HAP-1 (cell line): ENCODE measurements at regions not wholly inside any gene's neighbourhood (a gene's known extent, or its start where the extent isn't known, plus 50 kb on each side); places are given as distances from the start of the nearest gene placed in this dataset.

Source experiments
- DNase-seq, 2 experiments: peaks; one replicate each; pipeline ENCODE4 v3.0.0-alpha.2; 2016 to 2020; ENCODE audit warnings: low spot score in 2 of 2
- H3K27me3 ChIP-seq: fragments of 250-450 bp; sonication (Bioruptor Pico); 2 replicates; pipeline ENCODE4 v1.5.1; 2020; ENCODE audit warnings: low read depth, mild to moderate bottlenecking, moderate library complexity
- H3K36me3 ChIP-seq: fragments of 250-450 bp; sonication (Bioruptor Pico); replicated peaks from 2 replicates; pipeline ENCODE4 v1.5.1; 2020; ENCODE audit warnings: mild to moderate bottlenecking
- H3K4me1 ChIP-seq: fragments of 250-450 bp; sonication (Bioruptor Pico); 2 replicates; pipeline ENCODE4 v1.5.1; 2020; ENCODE audit warnings: mild to moderate bottlenecking
- H3K4me3 ChIP-seq: fragments of 250-450 bp; sonication (Bioruptor Pico); 2 replicates; pipeline ENCODE4 v1.5.1; 2020; ENCODE audit warnings: mild to moderate bottlenecking, moderate library complexity
- H3K9me3 ChIP-seq: fragments of 250-450 bp; sonication (Bioruptor Pico); 2 replicates; pipeline ENCODE4 v1.5.1; 2020; ENCODE audit warnings: mild to moderate bottlenecking, moderate library complexity
- in situ Hi-C: fragments of 300-500 bp; cut with MboI; formaldehyde crosslinking; loops from 3 replicates; pipeline ENCODE4 v1.14.3; 2020; ENCODE audit warnings: low sequenced_read_pairs, inconsistent platforms, mixed read lengths

DNA sequence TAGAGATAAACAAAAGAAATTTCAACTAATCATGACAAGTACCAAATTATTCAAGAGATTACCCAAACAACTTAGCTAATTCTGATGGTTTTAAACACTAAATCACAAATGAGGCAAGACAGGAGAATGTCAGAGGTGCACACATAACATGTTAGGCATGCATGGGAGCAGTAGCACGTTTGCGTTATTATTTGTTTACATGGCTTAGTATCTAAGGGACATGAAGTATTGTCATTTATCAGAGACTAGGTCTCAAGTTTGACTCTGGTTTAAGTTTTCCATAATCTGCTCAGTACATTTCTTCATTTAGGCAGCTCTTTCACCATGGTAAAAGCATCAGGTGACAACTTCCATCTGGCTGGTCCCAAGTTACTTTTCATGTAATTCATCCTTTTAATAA is 244.1 kb upstream of the TNC start:
- Histone ChIP-seq H3K36me3 (no peaks in the 10 kb centered on the region), H3K4me3 (no peak overlapping the region), H3K4me1 (no peaks in the 10 kb centered on the region), H3K9me3 (no peaks in the 10 kb centered on the region), H3K27me3 (no peaks in the 10 kb centered on the region)
- in situ Hi-C loops: no loop called here
- DNase-seq: no peak

- no peaks in the 10 kb centered on the region for H3K9me3 ChIP-seq
- H3K27me3 ChIP-seq: no peaks in the 10 kb centered on the region
- no peaks in the 10 kb centered on the region for H3K36me3 ChIP-seq
- no peak for DNase-seq
- in situ Hi-C loops: no loop called here
- no peaks in the 10 kb centered on the region for H3K4me1 ChIP-seq
- no peak overlapping the region for H3K4me3 ChIP-seq
Measured at GRCh38 chr9:115362640-115363039, 244.7 kb upstream of the TNC start.

DNA sequence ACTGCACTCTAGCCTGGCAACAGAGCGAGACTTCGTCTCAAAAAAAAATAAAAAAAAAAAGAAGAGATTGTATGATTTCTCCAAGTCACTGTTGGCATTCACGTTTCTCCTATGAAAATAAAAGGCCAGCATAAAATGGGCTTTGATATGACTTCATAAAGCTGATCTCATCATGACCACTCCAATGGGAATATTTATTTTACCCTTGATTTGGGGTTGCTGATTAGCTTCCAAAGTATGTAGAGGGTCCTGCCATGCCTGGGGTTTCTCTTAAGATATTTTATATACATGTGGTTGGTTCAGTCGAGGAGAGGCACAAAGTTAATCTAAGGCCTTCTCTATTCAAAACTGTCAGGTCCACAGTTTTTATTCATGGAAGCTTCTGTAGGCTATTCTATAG is 247.0 kb upstream of the TNC start:
- H3K27me3 ChIP-seq: no peaks in the 10 kb centered on the region
- in situ Hi-C loops: no loop called here
- no peaks in the 10 kb centered on the region for H3K4me1 ChIP-seq
- H3K36me3 ChIP-seq: no peaks in the 10 kb centered on the region
- no peak overlapping the region for H3K4me3 ChIP-seq
- no peaks in the 10 kb centered on the region for H3K9me3 ChIP-seq
- no peak for DNase-seq

DNA sequence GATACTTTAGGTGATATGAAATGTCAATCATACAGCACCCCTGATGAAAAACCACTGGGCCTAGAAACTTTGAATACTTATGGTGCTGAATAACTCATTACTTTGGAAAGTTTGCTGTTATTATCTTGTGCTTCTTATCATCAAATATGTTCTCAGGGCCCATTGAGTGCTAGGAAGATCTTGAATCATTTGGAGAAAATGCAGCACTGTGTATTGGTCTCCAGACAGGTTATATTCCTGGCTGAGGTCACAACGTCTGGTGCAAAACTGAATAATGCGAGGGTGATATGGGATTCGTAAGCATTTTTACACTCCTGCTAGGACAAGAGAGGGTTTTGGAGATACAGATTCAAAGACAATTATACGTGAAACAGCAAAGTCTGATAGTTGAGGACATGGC is 249.4 kb upstream of the TNC start:
- Histone ChIP-seq H3K36me3 (no peaks in the 10 kb centered on the region), H3K4me1 (no peaks in the 10 kb centered on the region), H3K9me3 (no peaks in the 10 kb centered on the region), H3K27me3 (no peaks in the 10 kb centered on the region), H3K4me3 (no peak overlapping the region)
- DNase-seq: no peak
- in situ Hi-C loops: no loop called here

GRCh38 chr9:115367780-115368525 is 250.0 kb upstream of the TNC start:
- H3K4me1 ChIP-seq: no peaks in the 10 kb centered on the region
- in situ Hi-C loops: no loop called here
- no peak for DNase-seq

DNA sequence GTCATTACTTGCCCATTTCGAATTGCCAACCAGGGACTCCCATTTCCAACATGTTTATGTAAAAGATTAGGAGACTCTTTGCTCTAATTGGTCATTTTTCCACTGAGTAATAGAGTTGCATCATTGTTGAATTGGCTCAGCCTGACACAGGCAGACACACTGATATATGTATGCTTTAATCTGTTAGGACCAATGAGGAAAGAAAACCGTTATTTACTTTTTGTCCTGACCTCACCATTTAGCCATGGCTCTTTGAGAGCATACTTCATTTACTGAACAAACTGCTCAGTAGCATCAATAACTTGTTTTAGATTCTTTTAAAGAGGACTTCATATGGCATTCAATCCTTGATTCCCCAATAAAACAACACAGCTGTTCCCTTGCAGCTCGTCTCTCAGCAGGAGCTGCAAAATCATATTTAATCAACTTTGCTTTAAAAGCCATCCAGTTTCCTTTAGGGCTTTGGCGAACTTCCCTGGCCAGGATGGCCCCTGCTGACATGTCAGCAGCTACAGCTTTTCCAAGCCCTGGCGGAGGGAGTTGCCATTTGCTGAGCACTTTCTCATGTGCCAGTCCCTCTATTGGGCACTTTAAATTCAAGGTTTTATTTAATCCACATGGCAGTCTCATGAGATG is 251.5 kb upstream of the TNC start:
- Histone ChIP-seq H3K4me3 (no peak overlapping the region), H3K36me3 (no peaks in the 10 kb centered on the region), H3K9me3 (no peaks in the 10 kb centered on the region), H3K4me1 (no peaks in the 10 kb centered on the region), H3K27me3 (no peaks in the 10 kb centered on the region)
- in situ Hi-C loops: no loop called here
- no peak for DNase-seq

More at GRCh38 chr9:115367780-115368525, 250.0 kb upstream of the TNC start:
- Histone ChIP-seq H3K27me3 (no peaks in the 10 kb centered on the region), H3K4me3 (no peak overlapping the region), H3K36me3 (no peaks in the 10 kb centered on the region), H3K9me3 (no peaks in the 10 kb centered on the region)

- DNase-seq: no peak
- Histone ChIP-seq H3K4me3 (no peak overlapping the region), H3K27me3 (no peaks in the 10 kb centered on the region)
Measured at GRCh38 chr9:115373000-115373709, 255.2 kb upstream of the TNC start.

DNA sequence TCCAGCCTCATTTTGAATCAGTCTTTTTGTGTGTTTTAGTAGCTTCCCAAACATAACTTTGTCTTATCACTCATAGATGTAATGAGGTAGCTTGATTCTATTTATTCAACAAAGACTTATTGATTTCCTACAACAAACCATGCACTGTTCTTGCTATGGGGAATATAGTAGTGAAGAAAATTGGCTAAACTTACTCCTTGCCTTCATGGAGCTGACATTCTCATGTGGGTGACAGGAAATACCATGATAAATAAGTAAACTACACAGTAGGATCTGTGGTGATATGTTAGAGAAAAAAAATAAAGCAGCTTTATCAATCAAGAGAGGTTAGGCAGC is 255.7 kb upstream of the TNC start:
- H3K27me3 ChIP-seq: no peaks in the 10 kb centered on the region
- H3K4me1 ChIP-seq: no peaks in the 10 kb centered on the region
- no peak overlapping the region for H3K4me3 ChIP-seq
- in situ Hi-C loops: no loop called here
- no peaks in the 10 kb centered on the region for H3K9me3 ChIP-seq
- no peak for DNase-seq
- H3K36me3 ChIP-seq: no peaks in the 10 kb centered on the region

More at GRCh38 chr9:115373000-115373709, 255.2 kb upstream of the TNC start:
- in situ Hi-C loops: no loop called here
- H3K9me3 ChIP-seq: no peaks in the 10 kb centered on the region
- no peaks in the 10 kb centered on the region for H3K36me3 ChIP-seq
- H3K4me1 ChIP-seq: no peaks in the 10 kb centered on the region

DNA sequence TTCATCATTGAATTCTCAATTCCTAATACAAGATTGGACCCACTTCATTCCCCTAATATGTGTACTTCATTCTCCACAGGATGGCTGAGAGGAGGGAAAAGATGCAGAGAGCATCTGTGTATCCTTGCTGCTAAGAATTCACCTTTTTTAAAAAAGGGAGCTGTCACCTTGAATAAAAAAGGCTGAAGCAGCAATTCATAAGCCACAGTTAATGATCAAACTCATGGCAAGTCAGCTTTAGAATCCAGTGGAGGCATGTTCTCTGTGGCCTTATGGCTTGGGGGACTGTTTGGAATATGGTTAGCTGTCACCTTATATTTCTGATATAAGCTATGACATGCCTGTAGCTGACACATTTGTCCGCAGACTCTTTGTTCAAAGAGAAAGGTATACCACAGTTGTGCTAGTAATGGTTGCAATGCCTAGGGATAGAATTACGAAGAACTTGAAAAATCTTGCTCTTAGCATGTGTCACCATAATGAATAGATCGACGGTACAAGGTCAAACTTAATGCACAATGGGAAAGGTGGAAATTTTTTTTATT is 256.8 kb upstream of the TNC start:
- in situ Hi-C loops: no loop called here
- H3K4me3 ChIP-seq: no peak overlapping the region
- no peak for DNase-seq

DNA sequence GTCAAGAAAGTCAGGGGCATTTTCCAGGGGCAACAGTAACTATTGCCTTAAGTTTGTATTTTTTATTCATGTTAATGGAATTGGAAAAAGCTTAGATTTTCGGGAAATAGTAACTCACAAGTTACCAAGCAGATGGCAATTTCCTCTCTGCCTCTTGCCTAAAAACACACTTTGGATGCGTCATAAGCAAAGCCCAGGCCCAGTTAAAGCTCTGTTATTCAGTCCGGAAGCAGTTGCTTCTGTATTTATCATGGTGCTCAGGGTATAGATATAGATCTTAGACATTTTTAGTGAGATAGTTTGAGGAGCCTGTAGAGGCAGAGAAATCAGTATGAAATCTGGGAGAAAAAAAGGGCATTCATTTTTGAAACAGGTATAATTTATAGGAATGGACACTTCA is 260.3 kb upstream of the TNC start:
- Histone ChIP-seq H3K4me3 (no peak overlapping the region), H3K9me3 (no peaks in the 10 kb centered on the region), H3K27me3 (no peaks in the 10 kb centered on the region), H3K4me1 (no peaks in the 10 kb centered on the region), H3K36me3 (no peaks in the 10 kb centered on the region)
- in situ Hi-C loops: no loop called here
- DNase-seq: no peak

More for the DNA sequence above, 256.8 kb upstream of the TNC start:
- Histone ChIP-seq H3K9me3 (no peaks in the 10 kb centered on the region), H3K4me1 (no peaks in the 10 kb centered on the region), H3K36me3 (no peaks in the 10 kb centered on the region), H3K27me3 (no peaks in the 10 kb centered on the region)

DNA sequence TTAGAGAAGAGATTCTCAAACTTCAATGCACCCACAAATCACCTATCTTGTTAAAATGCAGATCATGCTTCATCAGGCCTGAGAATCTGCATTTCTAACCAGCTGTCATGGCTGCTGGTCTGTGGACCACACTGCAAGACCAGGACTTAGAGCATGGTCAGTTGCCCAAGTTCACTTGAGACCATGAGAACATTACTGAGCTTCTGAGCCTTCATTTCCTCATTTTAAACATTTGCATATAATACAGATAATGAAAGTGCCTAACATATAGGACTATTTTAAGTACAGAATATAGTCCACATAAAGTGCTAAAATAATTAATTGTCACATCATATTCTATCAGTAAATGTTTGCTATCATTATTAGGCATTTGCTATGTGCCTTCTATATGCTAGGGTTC is 260.8 kb upstream of the TNC start:
- in situ Hi-C loops: no loop called here
- no peak for DNase-seq
- H3K27me3 ChIP-seq: no peaks in the 10 kb centered on the region
- no peaks in the 10 kb centered on the region for H3K4me1 ChIP-seq
- H3K4me3 ChIP-seq: no peak overlapping the region
- no peaks in the 10 kb centered on the region for H3K36me3 ChIP-seq
- no peaks in the 10 kb centered on the region for H3K9me3 ChIP-seq

- Histone ChIP-seq H3K9me3 (no peaks in the 10 kb centered on the region), H3K36me3 (no peaks in the 10 kb centered on the region), H3K4me3 (no peak overlapping the region), H3K4me1 (no peaks in the 10 kb centered on the region), H3K27me3 (no peaks in the 10 kb centered on the region)
- DNase-seq: no peak
- in situ Hi-C loops: no loop called here
Measured at GRCh38 chr9:115379719-115380118, 261.8 kb upstream of the TNC start.

- in situ Hi-C loops: no loop called here
- no peaks in the 10 kb centered on the region for H3K27me3 ChIP-seq
- no peaks in the 10 kb centered on the region for H3K36me3 ChIP-seq
- H3K4me3 ChIP-seq: no peak overlapping the region
- DNase-seq: no peak
- no peaks in the 10 kb centered on the region for H3K4me1 ChIP-seq
- H3K9me3 ChIP-seq: no peaks in the 10 kb centered on the region
Measured at GRCh38 chr9:115382865-115383264, 264.9 kb upstream of the TNC start.
